ENCODE measurements at regions not wholly inside any gene's neighbourhood (a gene's known extent, or its start where the extent isn't known, plus 50 kb on each side); places are given as distances from the start of the nearest gene placed in this dataset.

DNA sequence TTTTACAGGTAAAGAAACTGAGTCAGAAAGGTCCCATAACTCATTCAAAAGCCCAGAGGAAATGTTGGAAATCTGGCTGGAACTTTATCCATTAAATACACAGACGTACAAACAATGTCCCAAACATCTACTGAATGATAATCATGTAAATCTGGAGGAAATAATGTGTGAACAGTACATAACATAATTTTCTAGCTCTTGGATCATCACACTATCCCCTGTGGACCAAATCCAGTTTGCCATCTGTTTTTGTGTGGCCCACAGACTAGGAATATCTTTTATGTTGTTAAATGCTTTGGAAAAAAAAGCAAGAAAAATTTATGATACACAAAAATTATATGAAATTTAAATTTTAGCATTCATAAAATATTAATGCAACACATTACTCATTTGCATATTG lies 389.9 kb upstream of the SOX9 start:
- TF ChIP-seq, protein P1, sequence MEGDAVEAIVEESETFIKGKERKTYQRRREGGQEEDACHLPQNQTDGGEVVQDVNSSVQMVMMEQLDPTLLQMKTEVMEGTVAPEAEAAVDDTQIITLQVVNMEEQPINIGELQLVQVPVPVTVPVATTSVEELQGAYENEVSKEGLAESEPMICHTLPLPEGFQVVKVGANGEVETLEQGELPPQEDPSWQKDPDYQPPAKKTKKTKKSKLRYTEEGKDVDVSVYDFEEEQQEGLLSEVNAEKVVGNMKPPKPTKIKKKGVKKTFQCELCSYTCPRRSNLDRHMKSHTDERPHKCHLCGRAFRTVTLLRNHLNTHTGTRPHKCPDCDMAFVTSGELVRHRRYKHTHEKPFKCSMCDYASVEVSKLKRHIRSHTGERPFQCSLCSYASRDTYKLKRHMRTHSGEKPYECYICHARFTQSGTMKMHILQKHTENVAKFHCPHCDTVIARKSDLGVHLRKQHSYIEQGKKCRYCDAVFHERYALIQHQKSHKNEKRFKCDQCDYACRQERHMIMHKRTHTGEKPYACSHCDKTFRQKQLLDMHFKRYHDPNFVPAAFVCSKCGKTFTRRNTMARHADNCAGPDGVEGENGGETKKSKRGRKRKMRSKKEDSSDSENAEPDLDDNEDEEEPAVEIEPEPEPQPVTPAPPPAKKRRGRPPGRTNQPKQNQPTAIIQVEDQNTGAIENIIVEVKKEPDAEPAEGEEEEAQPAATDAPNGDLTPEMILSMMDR (conservative IDR thresholded peaks at IDR 0.05): no peak
- TF ChIP-seq EZH2 (IDR thresholded peaks at IDR 0.05; ENCODE audit: low read depth): no peak

Data from PC-9 (cell line).